ENCODE measurements at regions not wholly inside any gene's neighbourhood (a gene's known extent, or its start where the extent isn't known, plus 50 kb on each side); places are given as distances from the start of the nearest gene placed in this dataset.

DNA sequence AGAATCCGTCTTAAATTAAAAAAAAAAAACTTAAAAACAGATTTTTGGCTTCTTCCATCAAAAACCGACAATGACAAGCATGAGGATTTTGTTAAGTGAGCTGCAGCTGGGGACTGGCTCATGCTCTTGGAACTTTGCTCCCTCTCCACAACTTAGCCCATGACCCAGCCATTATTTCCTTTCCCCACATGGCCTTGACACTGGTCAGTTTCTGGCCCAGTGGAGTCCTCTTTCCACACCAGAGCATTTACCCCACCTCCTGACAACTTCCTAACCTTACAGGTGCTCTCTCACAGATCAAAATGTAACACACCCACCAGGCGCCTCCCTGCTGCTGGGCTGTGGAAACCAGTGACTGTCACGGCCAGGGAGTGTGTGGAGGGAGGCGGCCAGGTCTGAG, 62.7 kb upstream of the ZNF267 start:
- TF ChIP-seq SIN3A (IDR thresholded peaks at IDR 0.05; ENCODE audit: borderline replicate concordance, low read depth, low read length): no peak
- TF ChIP-seq, protein P1, sequence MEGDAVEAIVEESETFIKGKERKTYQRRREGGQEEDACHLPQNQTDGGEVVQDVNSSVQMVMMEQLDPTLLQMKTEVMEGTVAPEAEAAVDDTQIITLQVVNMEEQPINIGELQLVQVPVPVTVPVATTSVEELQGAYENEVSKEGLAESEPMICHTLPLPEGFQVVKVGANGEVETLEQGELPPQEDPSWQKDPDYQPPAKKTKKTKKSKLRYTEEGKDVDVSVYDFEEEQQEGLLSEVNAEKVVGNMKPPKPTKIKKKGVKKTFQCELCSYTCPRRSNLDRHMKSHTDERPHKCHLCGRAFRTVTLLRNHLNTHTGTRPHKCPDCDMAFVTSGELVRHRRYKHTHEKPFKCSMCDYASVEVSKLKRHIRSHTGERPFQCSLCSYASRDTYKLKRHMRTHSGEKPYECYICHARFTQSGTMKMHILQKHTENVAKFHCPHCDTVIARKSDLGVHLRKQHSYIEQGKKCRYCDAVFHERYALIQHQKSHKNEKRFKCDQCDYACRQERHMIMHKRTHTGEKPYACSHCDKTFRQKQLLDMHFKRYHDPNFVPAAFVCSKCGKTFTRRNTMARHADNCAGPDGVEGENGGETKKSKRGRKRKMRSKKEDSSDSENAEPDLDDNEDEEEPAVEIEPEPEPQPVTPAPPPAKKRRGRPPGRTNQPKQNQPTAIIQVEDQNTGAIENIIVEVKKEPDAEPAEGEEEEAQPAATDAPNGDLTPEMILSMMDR (IDR thresholded peaks at IDR 0.05): no peak
- TF ChIP-seq TAF1 (IDR thresholded peaks at IDR 0.05; ENCODE audit: borderline replicate concordance, low read depth, low read length): no peak
- TF ChIP-seq MAX (IDR thresholded peaks at IDR 0.05; ENCODE audit: low read depth): no peak
- TF ChIP-seq RCOR1 (IDR thresholded peaks at IDR 0.05; ENCODE audit: low read length): no peak
- TF ChIP-seq RAD21 (IDR thresholded peaks at IDR 0.05; ENCODE audit: low read length): no peak
- TF ChIP-seq, protein P2, sequence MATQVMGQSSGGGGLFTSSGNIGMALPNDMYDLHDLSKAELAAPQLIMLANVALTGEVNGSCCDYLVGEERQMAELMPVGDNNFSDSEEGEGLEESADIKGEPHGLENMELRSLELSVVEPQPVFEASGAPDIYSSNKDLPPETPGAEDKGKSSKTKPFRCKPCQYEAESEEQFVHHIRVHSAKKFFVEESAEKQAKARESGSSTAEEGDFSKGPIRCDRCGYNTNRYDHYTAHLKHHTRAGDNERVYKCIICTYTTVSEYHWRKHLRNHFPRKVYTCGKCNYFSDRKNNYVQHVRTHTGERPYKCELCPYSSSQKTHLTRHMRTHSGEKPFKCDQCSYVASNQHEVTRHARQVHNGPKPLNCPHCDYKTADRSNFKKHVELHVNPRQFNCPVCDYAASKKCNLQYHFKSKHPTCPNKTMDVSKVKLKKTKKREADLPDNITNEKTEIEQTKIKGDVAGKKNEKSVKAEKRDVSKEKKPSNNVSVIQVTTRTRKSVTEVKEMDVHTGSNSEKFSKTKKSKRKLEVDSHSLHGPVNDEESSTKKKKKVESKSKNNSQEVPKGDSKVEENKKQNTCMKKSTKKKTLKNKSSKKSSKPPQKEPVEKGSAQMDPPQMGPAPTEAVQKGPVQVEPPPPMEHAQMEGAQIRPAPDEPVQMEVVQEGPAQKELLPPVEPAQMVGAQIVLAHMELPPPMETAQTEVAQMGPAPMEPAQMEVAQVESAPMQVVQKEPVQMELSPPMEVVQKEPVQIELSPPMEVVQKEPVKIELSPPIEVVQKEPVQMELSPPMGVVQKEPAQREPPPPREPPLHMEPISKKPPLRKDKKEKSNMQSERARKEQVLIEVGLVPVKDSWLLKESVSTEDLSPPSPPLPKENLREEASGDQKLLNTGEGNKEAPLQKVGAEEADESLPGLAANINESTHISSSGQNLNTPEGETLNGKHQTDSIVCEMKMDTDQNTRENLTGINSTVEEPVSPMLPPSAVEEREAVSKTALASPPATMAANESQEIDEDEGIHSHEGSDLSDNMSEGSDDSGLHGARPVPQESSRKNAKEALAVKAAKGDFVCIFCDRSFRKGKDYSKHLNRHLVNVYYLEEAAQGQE (IDR thresholded peaks at IDR 0.05; ENCODE audit: low read depth, low read length): no peak
- no peak for TF ChIP-seq EZH2phosphoT487 (IDR thresholded peaks at IDR 0.05; ENCODE audit: borderline replicate concordance, low read depth)
- no peak for TF ChIP-seq SMC3 (IDR thresholded peaks at IDR 0.05; ENCODE audit: low read depth, low read length)
